HG02571 (cell line): ENCODE measurements at regions not wholly inside any gene's neighbourhood (a gene's known extent, or its start where the extent isn't known, plus 50 kb on each side); places are given as distances from the start of the nearest gene placed in this dataset.
A peak's percentile ranks its signal among the peaks of the same experiment; 100 is the strongest.

Source experiments
- ATAC-seq: cut with Tn5 transposase; IDR thresholded peaks from one replicate; pipeline ENCODE4 v1.9.1; 2021; ENCODE audit warnings: mild to moderate bottlenecking, moderate library complexity; ENCODE audit not compliant: unreplicated experiment

DNA sequence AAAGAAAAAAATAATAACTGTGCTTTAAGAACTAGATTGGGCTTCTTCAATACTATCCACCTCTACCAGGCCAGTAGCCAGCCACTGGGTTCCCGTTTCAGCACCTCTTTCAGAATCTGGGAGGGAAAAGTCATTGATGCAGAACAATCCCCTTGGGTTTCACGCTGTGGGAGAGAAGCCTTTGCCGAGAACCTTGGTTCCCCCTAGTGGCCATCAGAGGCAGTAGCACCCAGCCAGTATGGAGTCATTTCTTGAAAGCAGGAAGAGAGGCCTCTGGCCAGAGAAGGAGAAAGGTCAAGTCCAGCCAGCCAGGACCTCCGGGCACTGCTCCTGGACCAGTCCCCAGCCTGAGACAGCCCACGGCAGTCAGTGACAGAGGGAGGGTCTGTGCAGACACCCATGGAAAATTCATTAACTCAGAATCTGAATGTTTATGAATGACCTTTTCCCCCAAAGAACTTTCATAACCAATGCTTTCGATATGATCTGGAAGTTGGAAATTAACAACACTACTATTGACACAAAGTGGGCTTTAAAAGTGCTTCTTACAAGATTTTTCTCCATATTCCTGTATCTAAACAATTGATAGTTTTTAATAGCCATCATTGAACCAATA is 51.2 kb upstream of the CDH5 start:
- ATAC-seq = peak; percentile 85

- no peak for ATAC-seq
Measured at GRCh38 chr16:66311306-66311705, 55.2 kb upstream of the CDH5 start.

- ATAC-seq = no peak
Measured at GRCh38 chr16:66309215-66309807, 57.2 kb upstream of the CDH5 start.

DNA sequence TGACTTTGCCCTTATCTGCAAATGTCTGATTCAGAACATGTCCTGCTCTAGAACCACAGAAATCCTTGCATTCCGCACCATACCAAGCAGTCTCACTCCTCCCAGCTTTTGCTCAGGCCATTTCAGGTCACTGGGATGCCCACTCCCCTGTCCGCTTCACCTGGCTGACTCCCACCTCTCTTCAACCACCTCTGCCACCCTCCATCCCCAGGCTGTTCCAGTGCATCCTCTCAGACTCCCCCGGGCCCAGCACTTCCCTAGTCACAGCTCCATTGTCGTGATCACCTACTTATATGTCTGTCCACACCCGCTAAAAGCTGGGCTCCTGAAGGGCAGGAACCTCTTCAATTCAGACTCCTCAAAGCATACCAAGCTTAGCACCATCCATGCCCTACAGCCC is 58.4 kb upstream of the CDH5 start:
- no peak for ATAC-seq

DNA sequence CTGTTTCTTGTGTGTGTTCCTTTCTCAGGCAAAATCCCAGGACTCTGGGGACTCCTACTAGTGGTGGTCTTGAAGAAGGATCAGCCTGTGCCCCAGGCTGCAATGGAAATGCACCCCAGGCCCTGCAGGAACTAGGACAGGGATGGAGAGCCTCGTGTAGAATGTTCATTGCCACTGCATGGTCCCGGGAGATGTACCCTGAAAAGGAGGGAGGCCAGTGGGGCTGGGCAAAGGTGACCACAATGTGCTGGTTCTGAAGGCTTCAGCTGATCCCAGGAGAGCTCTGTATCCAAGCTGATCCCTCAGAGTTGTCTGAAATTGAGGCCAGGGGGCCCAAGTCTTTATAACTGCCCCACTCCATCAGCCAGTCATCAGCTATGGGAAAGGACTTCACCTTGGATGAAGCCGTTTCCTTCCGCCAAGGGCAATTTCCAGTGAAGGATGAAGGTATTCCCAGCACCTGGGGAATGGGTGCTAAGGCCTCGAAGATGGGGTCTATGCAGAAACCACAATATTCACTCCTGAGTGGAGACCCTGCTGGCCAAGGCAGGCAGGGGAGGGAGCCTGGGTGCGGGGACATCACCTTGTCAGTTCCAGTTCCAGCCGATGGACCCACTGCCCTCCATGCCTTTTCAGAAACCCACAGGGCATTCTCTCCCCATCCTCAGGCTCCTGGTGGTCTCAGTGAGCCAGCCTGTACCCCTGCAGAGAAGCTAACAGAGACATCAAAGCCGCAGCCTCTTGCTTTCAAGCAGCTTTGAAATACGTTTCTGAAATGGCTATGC is 59.9 kb upstream of the CDH5 start:
- no peak for ATAC-seq

GRCh38 chr16:66304961-66305360 is 61.5 kb upstream of the CDH5 start:
- ATAC-seq = no peak

- ATAC-seq = no peak
Measured at GRCh38 chr16:66304151-66304550, 62.3 kb upstream of the CDH5 start.

DNA sequence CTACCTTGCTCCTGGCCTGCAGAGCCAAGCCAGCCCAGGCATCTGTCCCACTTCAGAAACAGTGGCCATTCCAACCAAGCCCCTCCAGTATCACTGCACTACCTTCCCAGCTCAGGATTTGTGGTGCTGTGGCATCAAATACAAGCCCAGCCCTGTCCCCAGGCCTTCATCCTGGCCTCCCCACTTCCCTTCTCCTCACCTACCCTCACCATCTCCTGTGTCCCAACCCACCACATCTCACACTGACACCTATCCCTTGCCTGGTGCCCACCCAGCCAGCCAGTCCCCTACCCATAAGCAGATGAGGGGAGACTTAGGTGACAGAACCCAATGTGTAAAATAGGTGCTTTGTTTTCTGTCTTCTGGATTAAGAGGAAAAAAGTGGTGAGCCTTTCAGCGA is 66.0 kb upstream of the CDH5 start:
- ATAC-seq = no peak

DNA sequence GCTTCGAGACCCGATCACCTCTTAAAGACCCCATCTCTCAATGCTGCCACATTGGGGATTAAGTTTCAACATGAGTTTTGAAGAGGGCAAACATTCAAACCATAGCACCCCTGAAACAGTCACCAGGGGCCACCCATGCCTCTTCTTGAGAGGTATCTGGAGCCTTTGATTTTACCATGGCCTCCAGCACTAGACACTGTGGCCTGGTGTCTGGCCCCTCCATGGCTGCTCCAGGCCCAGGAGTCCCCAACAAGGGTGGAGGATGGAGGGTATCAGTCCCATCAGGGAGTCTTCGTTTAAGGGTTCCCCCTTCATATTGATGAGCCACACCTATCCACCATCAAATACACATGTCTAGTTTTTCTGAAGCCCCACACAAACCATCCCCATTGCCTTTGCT is 66.5 kb upstream of the CDH5 start:
- no peak for ATAC-seq

GRCh38 chr16:66299349-66299748 is 67.1 kb upstream of the CDH5 start:
- no peak for ATAC-seq

GRCh38 chr16:66298571-66299120 is 67.8 kb upstream of the CDH5 start:
- no peak for ATAC-seq

DNA sequence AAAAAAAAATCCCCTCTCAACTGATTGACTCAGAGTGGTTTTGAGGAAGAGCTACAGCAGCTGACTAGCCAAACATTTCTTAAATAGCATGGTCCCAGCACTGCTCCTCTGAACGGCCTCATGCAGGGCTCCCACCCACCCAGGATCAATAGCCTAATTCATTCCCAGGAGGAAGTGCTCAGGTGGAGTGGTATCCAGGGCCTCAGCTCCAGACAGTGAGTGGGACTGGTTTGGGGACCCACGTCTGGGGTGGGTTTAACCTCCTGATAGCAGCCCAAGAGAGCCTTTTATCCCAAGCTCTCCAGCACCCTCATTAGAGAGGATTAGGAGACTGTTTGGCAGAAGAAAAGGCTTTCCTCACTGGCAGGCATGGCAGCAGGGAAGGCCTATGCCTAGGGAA is 68.5 kb upstream of the CDH5 start:
- no peak for ATAC-seq

DNA sequence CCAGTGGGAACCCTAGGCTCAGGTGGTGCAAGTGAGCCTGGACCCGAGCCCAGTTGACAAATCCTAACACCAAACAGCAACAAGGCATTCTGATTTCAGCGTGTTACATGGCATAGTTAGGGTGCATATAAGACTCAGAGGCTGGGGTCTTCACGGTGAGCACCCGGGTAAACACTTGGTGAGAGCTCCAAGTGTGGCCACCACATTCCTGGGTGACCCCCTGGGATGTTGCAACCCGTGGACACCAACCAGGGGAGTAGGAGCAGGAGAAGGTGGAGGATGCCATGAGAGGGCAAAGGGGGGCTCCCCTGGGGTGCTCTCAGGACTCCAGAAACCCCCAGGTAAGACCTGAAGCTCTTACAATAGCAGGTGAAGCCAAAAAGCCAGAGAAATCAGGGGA is 69.9 kb upstream of the CDH5 start:
- no peak for ATAC-seq

GRCh38 chr16:66295761-66296546 is 70.5 kb upstream of the CDH5 start:
- ATAC-seq = no peak

GRCh38 chr16:66295213-66295612 is 71.3 kb upstream of the CDH5 start:
- ATAC-seq = no peak

GRCh38 chr16:66294507-66294906 is 72.0 kb upstream of the CDH5 start:
- no peak for ATAC-seq

DNA sequence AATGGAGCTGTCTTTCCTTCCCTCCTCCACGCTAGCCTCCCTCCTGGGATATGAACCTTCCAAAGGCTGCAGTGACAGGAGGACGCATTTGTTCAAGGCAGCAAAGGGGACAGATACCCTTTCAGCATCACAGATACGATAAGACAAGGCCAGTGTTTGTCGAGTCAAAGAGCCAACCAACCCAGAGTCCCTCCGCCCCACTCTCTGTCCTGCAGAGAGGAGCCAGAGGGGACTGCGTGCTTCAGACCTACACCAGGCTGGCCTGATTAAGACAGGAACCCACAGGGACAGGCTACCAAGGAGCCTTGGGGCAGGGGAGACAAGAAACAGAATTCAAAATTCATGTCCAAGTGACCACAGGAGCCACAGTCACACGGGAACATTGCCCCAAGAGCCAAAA is 72.6 kb upstream of the CDH5 start:
- no peak for ATAC-seq

GRCh38 chr16:66293207-66293735 is 73.2 kb upstream of the CDH5 start:
- ATAC-seq = no peak

DNA sequence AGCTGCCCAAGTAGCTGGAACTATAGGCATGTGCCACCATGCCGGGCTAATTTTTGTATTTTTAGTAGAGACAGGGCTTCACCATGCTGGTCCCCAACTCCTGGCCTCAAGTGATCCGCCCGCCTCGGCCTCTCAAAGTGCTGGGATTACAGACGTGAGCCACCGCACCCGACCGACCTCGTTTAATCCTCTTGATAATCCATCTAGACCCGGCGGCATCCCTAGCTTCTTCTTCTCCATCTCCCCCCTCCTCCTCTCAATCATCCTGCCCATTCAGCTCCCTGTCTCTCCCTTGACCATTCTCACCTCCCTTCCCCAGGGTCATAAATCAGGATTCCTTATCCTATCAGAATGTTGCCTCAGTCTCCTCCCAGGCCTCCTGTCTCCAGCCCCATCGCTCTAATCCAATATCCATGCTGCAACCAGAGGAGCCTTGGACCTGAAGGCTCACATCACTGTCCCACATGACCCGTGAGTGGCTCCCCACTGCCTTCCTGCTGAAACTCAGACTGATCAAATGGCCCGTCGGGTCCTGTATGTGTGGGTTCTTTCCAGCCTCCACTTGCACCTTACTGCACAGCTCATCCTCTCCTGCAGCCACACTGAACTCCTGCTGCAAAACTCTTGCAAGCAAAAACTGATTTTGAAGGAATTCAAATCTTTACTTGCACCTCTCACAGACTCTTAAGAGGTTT is 74.1 kb upstream of the CDH5 start:
- no peak for ATAC-seq

DNA sequence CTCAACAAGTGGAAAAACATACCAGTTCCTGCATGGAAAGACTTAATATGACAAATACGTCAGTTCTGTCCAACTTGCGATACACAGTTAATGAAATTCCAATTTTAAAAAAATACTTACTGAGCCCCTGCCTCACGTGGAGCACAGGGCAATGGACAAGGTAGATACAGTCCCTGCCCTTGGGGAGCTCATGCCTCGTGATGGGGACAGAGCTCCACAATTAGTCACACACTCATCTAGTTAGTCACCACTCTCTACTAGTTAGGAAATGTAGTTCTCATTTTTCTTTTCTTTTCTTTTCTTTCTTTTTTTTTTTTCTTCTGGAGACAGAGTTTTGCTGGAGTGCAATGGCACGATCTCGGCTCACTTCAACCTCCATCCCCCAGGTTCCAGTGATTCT is 74.7 kb upstream of the CDH5 start:
- no peak for ATAC-seq
